GM12865 (cell line): ENCODE measurements at regions not wholly inside any gene's neighbourhood (a gene's known extent, or its start where the extent isn't known, plus 50 kb on each side); places are given as distances from the start of the nearest gene placed in this dataset.

Experiments
- DNase-seq: peaks from one replicate; pipeline ENCODE4 v3.0.0; 2010; ENCODE audit warnings: low read depth
- H3K4me3 ChIP-seq: 2 replicates; pipeline ENCODE4 v1.5.1; 2011; ENCODE audit warnings: mild to moderate bottlenecking, low read depth, low read length, control low read depth
- TF ChIP-seq, protein P1 (sequence below): IDR thresholded peaks from 2 replicates; pipeline ENCODE4 v1.5.1; 2011; ENCODE audit warnings: low read length, control low read depth, low read depth, inconsistent platforms; ENCODE audit not compliant: insufficient read depth; ENCODE audit errors: missing control alignments

DNA sequence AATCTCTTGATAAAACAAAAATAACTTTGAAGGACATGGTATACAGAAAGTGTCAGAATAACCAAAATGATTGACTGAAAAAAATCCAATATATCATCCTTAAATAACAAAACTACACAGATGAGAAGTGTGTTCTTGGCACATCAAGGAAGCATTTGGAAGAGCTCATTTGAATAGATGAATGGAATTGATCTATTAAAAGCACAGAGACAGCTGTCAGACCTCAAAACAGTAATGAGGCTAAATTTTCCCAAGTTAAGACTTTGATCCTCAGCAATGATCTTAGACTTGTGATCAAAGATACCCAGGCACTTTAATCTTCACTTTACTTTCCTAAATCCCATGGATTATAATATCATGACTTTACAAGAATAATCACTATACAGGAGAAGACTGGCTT is 395.4 kb upstream of the NFE2L3 start:
- TF ChIP-seq, protein P1, sequence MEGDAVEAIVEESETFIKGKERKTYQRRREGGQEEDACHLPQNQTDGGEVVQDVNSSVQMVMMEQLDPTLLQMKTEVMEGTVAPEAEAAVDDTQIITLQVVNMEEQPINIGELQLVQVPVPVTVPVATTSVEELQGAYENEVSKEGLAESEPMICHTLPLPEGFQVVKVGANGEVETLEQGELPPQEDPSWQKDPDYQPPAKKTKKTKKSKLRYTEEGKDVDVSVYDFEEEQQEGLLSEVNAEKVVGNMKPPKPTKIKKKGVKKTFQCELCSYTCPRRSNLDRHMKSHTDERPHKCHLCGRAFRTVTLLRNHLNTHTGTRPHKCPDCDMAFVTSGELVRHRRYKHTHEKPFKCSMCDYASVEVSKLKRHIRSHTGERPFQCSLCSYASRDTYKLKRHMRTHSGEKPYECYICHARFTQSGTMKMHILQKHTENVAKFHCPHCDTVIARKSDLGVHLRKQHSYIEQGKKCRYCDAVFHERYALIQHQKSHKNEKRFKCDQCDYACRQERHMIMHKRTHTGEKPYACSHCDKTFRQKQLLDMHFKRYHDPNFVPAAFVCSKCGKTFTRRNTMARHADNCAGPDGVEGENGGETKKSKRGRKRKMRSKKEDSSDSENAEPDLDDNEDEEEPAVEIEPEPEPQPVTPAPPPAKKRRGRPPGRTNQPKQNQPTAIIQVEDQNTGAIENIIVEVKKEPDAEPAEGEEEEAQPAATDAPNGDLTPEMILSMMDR, result no peak
- no peak overlapping the region for H3K4me3 ChIP-seq
- DNase-seq, result no peak

DNA sequence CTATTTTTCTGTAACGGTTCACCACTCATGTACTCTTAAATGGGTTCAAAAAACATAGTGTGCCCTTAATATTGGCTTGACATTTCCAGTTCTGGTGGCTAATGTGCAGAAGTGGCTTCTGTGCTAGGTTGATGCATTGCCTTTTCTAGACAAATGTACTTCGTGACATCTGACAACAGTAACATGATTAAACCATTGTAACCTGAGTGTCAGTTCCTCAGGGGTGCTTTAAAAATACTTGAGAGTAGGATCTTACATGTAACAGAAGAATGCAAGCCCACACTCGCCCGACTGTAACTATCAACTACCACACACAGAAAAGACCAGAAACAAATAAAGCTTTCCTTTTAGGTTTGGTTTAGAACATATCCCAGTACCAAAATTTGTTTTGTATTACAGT is 393.4 kb upstream of the NFE2L3 start:
- TF ChIP-seq, protein P1, result no peak
- no peak overlapping the region for H3K4me3 ChIP-seq
- no peak for DNase-seq

GRCh38 chr7:25759286-25759685 is 392.7 kb upstream of the NFE2L3 start:
- DNase-seq, result no peak
- TF ChIP-seq, protein P1, result no peak
- no peak overlapping the region for H3K4me3 ChIP-seq

DNA sequence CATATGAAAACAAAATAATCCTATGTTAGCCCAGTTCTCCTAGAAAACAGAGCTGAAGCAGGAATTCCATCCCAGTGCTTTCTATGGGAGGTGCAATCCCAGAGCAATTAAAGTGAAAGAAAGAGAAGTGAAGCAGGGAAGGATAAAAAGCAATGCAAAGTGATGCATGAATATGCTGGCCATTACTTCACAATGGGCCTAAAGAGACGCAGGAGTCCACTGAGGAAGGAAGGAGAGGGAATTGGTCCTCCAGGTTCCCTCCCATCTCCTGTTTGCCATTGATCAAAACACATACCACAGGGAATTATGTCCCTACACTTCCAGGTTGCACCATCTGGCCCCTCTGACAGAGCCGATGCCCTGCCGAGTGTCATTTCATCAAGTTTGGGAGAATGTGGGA is 392.2 kb upstream of the NFE2L3 start:
- no peak for DNase-seq
- no peak overlapping the region for H3K4me3 ChIP-seq
- TF ChIP-seq, protein P1, result no peak

DNA sequence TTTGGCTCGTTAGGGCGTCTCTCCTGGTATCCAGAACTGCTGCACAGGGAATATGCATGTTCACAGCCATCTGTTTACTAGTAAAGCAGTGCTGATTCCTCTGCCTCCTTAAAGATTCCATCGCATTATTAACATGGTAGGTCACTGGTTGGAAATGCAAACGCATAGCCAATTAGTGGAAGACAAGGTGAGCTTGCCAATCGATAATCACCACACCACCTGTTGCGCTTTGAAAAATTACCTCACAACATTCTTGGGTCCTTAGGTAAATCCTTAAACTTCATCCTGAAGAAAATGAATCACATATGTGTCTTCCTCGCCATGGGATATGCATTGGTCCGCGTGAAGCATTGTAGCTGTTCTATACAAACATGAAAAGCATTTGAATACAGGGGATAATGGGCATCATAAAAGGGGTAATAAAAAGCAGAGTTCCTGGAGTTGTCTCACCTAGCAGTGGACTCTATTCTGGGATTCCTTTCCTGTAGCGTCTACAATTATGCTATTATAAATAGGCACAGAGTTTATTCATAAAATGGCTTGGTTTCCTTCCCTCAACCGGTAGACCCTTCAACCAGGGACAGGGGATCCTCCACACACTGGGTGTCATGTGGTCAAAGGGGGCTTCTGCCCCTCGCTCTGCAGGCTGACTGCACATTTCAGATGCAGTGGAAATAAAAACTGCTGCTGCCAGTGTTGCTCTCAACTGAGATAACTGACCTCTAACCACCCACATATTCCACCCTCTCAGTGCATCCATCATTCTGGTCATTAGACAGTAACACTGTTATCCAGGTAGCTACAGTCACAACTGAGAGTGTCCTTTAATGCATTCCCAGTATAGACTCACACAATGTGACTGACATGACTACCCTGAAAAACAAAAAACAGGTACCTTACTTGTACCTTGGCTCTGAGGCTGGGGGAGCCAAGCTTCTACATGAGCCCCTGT is 389.2 kb upstream of the NFE2L3 start:
- no peak overlapping the region for H3K4me3 ChIP-seq
- TF ChIP-seq, protein P1, result no peak
- DNase-seq, result no peak

- TF ChIP-seq, protein P1, result no peak
- no peak overlapping the region for H3K4me3 ChIP-seq
- DNase-seq, result no peak
Observed at GRCh38 chr7:25763463-25763860, 388.5 kb upstream of the NFE2L3 start.
